Neural progenitor cell (in vitro differentiated cells): ENCODE measurements at regions not wholly inside any gene's neighbourhood (a gene's known extent, or its start where the extent isn't known, plus 50 kb on each side); places are given as distances from the start of the nearest gene placed in this dataset.

ENCODE experiments used
- CTCF ChIP-seq: fragments of 200-600 bp; sonication (generic); IDR thresholded peaks from 2 replicates; pipeline ENCODE4 v1.5.1; 2017; ENCODE audit warnings: antibody characterized with exemption, mild to moderate bottlenecking
- EZH2 ChIP-seq: fragments of 200-600 bp; sonication (generic); IDR thresholded peaks from 2 replicates; pipeline ENCODE4 v1.6.1; 2017; ENCODE audit warnings: antibody characterized with exemption, mild to moderate bottlenecking, moderate library complexity
- EZH2phosphoT487 ChIP-seq: fragments of 200-600 bp; sonication (generic); IDR thresholded peaks from 2 replicates; pipeline ENCODE4 v1.6.1; 2017; ENCODE audit warnings: antibody characterized with exemption

- TF ChIP-seq CTCF (no peak), EZH2 (no peak), EZH2phosphoT487 (no peak)
These were observed 81.3 kb upstream of the TNS3 start for GRCh38 chr7:47663213-47663612.
